Stimulated activated naive B cell treated with anti-CD40 and anti-IgM and Interleukin-4, amounts not matched to agents 10 μg/mL and 1 μg/mL and 100 μg/mL, for 72 hours (primary cell): ENCODE measurements at regions not wholly inside any gene's neighbourhood (a gene's known extent, or its start where the extent isn't known, plus 50 kb on each side); places are given as distances from the start of the nearest gene placed in this dataset.
A peak's percentile ranks its signal among the peaks of the same experiment; 100 is the strongest.
"Not testable (repeated sequence)": the region's sequence is repeated elsewhere in the genome, so short reads cannot be mapped to it uniquely, and the experiment has no call there.

ENCODE experiments used
- ATAC-seq, 2 donors: fragments of 150-1000 bp; cut with Tn5 transposase; replicated peaks; 2 replicates each; pipeline ENCODE4 v1.10.0; 2021; ENCODE audit warnings: moderate library complexity in 1 of 2
- DNase-seq: peaks from one replicate; pipeline ENCODE4 v3.0.0; 2021
- H3K27ac Mint-ChIP-seq: one replicate; pipeline ENCODE4 v1.8.0; 2022; ENCODE audit warnings: mild to moderate bottlenecking, mixed read lengths
- H3K27me3 Mint-ChIP-seq, 2 donors: one replicate each; pipeline ENCODE4 v1.8.0; 2022; ENCODE audit warnings: mixed read lengths in 2 of 2
- H3K36me3 Mint-ChIP-seq, 2 donors: one replicate each; pipeline ENCODE4 v1.8.0; 2022; ENCODE audit warnings: mixed read lengths in 2 of 2, mild to moderate bottlenecking in 1 of 2
- H3K4me1 Mint-ChIP-seq, 2 donors: one replicate each; pipeline ENCODE4 v1.8.0; 2022; ENCODE audit warnings: mixed read lengths in 2 of 2, mild to moderate bottlenecking in 1 of 2
- H3K4me3 Mint-ChIP-seq, 2 donors: one replicate each; pipeline ENCODE4 v1.8.0; 2022; ENCODE audit warnings: mild to moderate bottlenecking in 2 of 2, mixed read lengths in 2 of 2, moderate library complexity in 1 of 2
- H3K9me3 Mint-ChIP-seq, 2 donors: one replicate each; pipeline ENCODE4 v1.8.0; 2022; ENCODE audit warnings: mixed read lengths in 2 of 2, mild to moderate bottlenecking in 1 of 2

DNA sequence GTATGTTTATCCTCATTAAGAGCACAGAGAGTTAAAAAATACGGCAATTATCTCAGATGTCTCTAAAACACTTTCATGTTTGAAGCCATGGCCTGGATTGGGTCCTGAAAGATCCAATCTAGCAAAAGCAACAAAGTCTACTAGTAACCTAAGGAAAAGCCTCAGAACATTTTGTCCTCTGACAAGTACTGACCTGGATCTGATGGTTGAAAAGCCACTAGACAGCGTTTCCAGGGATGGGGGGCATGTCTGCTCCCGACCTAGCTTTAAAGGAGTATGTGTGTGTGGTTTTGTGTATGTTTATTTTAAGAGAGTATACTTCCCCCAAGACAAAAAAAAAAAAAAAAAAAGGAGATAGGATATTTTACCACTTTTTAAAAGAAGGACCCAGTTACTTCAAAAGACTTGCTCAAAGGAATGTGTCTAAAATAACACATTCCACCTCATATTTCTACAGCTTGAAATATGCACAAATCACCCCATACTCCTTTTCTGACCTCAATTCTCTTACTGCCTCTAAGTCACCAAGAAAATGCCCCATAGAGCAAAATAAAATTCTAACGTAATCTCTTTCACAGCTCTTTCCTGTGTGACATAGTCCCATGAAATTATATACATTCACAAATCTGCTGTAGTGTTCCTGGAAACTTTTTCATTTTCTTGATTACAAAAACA, 189.0 kb upstream of the TTC29 start:
- peaks cover 4 to 15% of the 10 kb centered on the region in 2 donors for H3K27me3 Mint-ChIP-seq
- no peaks in the 10 kb centered on the region for H3K36me3 Mint-ChIP-seq
- no peak for DNase-seq
- H3K27ac Mint-ChIP-seq, result no peak overlapping the region
- no peaks in the 10 kb centered on the region for H3K4me1 Mint-ChIP-seq
- no peaks in the 10 kb centered on the region for H3K9me3 Mint-ChIP-seq
- no peak overlapping the region for H3K4me3 Mint-ChIP-seq
- ATAC-seq, result no peak

DNA sequence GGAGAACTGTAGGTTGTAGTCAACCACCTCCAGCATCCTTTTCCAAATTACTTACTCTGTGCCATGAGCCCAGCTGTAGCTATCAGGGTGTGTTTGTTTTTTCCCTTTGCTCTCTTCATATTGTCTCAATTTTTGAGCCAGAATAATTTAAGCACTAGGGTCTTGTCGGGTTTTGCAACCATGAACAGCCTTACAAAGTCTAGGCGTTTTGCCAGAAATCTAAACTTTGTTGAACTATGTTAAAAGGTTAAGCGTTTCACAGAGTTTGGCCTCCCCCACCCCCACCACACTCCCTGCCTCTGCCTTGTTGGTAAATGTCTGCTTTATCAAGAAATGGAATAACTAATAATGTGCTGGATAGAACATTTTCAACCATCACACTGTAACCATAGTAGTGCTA, 190.6 kb upstream of the TTC29 start:
- Mint-ChIP-seq H3K4me1 (no peaks in the 10 kb centered on the region), H3K9me3 (no peaks in the 10 kb centered on the region), H3K36me3 (no peaks in the 10 kb centered on the region), H3K27ac (no peak overlapping the region), H3K27me3 (peaks cover 4 to 15% of the 10 kb centered on the region in 2 donors), H3K4me3 (no peak overlapping the region)
- DNase-seq, result no peak
- no peak for ATAC-seq

DNA sequence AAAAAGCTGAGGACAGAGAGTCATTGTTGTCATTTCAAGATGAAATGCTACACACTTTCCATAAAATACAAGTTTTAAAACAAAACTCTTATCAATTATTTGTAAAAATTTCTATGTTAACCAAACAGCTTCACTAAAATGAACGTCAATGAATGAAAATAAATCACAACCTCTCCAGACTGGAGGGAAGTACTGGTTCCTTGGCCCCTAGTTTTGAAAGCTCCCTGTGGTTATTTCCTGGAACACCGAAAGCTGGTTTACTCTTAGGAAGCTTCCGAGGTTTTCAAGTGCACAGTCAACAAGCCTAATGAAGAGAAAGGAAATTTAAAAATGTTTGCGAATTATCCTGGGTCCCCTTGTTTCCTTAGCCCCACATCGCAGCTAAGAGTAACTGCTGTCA, 191.1 kb upstream of the TTC29 start:
- Mint-ChIP-seq H3K27me3 (peaks cover 4 to 15% of the 10 kb centered on the region in 2 donors), H3K4me3 (no peak overlapping the region), H3K27ac (no peak overlapping the region), H3K4me1 (no peaks in the 10 kb centered on the region), H3K9me3 (no peaks in the 10 kb centered on the region), H3K36me3 (no peaks in the 10 kb centered on the region)
- ATAC-seq, result no peak
- DNase-seq, result no peak

DNA sequence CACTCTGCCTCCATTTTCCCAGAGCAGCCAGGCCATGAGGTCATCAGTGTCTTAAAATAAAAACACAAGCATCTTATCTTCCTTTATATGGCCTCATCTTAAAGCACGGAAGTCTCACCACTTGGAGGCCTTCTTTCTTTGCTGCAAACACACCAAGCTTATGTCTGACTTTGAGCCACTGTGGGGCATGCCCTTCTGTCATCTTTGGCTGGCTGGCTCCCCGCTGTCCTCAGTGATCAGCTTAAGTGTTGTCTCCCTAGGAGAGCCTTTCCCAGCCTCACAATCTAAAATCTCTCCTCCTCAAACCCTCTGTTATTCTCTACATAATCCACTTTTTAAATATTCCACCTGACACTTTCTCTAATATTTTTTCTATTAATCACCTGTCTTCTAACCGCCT, 191.6 kb upstream of the TTC29 start:
- peaks cover 4 to 15% of the 10 kb centered on the region in 2 donors for H3K27me3 Mint-ChIP-seq
- H3K27ac Mint-ChIP-seq, result no peak overlapping the region
- DNase-seq, result no peak
- H3K36me3 Mint-ChIP-seq, result no peaks in the 10 kb centered on the region
- no peaks in the 10 kb centered on the region for H3K9me3 Mint-ChIP-seq
- ATAC-seq, result no peak
- H3K4me1 Mint-ChIP-seq, result no peaks in the 10 kb centered on the region
- no peak overlapping the region for H3K4me3 Mint-ChIP-seq

DNA sequence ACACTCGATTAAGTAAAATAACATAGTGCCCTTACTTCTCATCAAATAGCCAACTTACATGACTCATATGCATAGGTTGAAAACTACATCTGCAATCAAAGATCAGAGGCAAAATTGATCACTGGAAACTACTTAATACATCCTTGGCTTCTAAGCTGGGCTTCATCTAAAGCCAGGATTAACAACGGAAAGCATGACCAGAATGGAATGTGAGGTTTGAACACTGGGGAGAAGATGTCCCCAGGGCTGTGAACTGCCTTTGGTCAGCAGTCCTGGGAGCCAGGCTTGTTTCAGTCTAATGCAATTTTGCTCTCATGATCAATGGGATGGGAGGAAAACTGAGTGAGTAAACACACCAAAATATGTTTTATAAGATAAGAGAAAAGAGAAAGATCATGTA, 192.5 kb upstream of the TTC29 start:
- H3K36me3 Mint-ChIP-seq, result no peaks in the 10 kb centered on the region
- DNase-seq (no peak), ATAC-seq (no peak)
- H3K9me3 Mint-ChIP-seq, result no peaks in the 10 kb centered on the region
- H3K4me3 Mint-ChIP-seq, result no peak overlapping the region
- H3K27me3 Mint-ChIP-seq, result peaks cover 4 to 13% of the 10 kb centered on the region in 2 donors
- no peak overlapping the region for H3K27ac Mint-ChIP-seq
- H3K4me1 Mint-ChIP-seq, result no peaks in the 10 kb centered on the region

DNA sequence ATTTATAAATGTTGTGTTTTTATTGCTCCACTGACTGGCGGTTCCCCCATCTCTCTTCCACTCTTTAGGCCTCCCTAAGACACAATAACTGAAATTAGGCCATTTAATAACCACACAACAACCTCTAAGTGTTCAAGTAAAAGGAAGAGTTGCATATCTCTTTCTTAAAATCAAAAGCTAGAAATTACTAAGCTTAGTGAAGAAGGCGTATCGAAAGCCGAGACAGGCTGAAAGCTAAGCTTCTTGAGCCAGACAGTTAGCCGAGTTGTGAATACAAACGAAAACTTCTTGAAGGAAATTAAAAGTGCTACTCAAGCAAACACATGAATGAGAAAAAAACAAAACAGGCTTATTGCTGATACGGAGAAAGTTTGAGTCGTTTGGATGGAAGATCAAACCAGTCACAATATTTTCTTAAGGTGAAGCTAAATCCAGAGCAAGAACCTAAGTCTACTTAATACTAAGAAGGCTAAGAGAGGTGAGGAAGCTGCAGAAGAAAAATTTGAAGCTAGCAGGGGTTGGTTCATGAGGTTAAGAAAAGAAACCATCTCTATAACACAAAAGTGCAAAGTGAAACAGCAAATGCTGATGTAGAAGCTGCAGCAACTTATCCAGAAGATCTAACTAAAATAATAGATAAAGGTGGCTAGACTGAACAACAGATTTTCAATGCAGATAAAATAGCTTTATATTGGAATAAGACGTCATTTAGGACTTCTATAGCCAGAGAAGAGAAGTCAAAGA, 194.0 kb upstream of the TTC29 start:
- DNase-seq (no peak), ATAC-seq (no peak)
- H3K36me3 Mint-ChIP-seq, result no peaks in the 10 kb centered on the region
- H3K27ac Mint-ChIP-seq, result no peak overlapping the region
- peaks cover 0 to 6% of the 10 kb centered on the region in 2 donors for H3K27me3 Mint-ChIP-seq
- H3K4me3 Mint-ChIP-seq, result no peak overlapping the region
- no peaks in the 10 kb centered on the region for H3K4me1 Mint-ChIP-seq
- no peaks in the 10 kb centered on the region for H3K9me3 Mint-ChIP-seq

DNA sequence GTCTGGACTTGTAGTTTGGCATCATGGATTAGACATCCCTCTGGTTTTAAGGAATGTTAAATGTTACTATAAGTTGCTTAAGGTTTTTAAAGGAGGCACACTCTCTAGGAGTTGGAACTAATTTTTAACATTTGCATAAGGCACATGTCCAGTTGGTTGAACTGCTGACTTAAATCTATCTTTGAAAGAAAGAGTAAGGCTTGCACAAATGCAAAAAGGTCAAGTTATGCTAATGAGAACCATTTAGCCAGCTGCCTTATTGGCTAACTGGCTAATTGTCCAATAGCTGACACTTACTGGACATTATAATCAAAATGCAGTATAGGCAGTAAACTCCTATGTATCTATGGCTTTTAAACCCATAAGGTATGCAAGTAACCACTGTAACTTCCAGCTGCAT, 206.1 kb upstream of the TTC29 start:
- H3K4me1 Mint-ChIP-seq, result no peaks in the 10 kb centered on the region
- H3K27ac Mint-ChIP-seq, result no peak overlapping the region
- no peaks in the 10 kb centered on the region for H3K9me3 Mint-ChIP-seq

DNA sequence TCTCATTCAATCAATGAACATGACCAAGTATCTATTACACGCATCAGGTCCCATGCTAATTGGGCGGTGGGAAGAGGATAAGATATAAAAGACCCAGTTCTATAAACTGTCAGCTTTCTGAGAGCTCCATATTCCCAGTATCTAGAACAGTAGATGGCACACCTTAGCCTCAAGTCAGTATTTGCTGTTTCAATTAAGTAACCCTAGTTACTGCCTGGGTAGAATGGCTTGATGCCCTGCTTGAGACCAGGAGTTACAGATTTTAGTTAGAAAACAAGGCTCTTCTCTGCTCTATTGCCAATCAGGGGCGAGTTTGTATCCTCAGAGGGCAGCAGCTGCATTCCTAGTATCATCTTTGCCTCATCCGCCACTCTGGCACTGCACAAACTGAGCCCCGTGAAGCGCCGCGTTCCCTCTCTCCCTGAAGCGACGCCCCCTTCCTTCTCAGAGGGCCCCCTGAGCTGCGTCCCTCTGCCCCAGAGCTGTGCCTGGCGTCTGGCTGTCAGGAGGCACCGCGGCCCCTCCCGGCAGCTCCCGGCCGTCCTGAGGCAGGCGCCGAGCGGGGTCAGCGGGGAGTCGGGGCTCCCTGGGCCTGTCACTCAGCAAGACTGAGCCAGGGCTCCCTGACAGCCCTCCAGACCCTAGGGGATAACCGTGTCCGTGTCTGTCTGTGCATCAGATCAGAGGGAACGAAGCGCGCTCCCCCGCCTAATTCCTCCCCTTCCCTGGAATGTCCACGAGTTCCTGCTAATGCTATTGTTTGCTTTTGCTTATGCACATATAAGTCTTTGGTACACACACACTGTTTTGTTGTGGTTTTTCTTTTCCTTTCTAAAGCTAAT, 212.4 kb upstream of the TTC29 start:
- Mint-ChIP-seq H3K27ac (peak overlapping the region; percentile 51), H3K36me3 (no peaks in the 10 kb centered on the region), H3K9me3 (no peaks in the 10 kb centered on the region), H3K27me3 (peaks cover 19 to 27% of the 10 kb centered on the region in 2 donors), H3K4me1 (no peaks in the 10 kb centered on the region), H3K4me3 (no peak overlapping the region)
- DNase-seq (no peak), ATAC-seq (peak in 1 of 2 donors; percentile 39)

More for the DNA sequence above, 206.1 kb upstream of the TTC29 start:
- no peak overlapping the region for H3K4me3 Mint-ChIP-seq
- ATAC-seq, result no peak
- DNase-seq, result no peak
- no peaks in the 10 kb centered on the region for H3K36me3 Mint-ChIP-seq
- peaks cover 11 to 21% of the 10 kb centered on the region in 2 donors for H3K27me3 Mint-ChIP-seq

DNA sequence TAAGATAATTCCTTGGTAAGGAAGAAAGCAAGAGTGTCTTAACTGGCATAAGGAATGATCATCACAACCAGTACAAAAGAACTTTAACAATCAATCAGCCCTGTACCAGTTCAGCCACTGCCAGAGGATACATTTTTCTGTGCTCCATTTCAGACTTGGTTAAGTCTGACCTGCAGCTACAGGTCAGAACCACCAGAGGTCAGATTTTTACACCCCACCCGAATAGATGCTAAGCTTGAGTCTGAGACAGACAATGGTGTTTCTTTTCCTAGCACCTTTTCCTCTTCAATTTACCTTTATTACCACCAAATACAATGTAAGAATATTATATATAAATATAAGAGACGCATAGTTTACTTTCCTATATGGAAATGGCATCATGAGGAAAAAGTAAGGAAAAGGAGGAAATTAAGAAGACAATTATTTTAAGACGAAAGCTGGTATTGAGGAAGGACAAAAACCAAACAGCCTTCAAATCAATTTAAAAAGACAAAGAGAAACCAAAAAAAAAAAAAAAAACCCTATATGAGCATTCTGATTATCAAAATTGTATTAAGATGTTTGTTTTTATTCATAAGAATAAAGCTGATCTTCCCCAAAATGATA, 215.3 kb upstream of the TTC29 start:
- Mint-ChIP-seq H3K9me3 (no peaks in the 10 kb centered on the region), H3K4me3 (no peak overlapping the region), H3K27ac (no peak overlapping the region), H3K4me1 (no peaks in the 10 kb centered on the region), H3K36me3 (no peaks in the 10 kb centered on the region), H3K27me3 (peaks cover 19 to 26% of the 10 kb centered on the region in 2 donors)
- peak; percentile 58 to 63 for ATAC-seq
- no peak for DNase-seq

DNA sequence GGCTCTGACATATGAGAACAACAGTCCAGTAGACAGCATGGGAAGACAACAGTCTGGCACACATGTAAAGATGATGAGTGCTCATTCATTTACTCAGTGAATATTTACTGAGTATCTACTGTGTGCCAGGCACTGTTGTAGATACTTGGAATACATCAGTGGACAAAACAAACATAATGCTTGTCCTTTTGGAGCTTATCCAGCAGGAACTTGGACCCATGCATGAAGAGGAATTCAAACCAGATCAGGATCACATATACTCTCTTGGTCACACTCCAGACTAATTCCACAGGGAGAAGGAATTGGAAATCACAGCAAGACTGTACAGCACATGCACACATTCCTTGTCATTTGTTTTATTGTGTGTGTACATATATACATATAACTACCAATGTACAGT, 217.6 kb upstream of the TTC29 start:
- no peaks in the 10 kb centered on the region for H3K9me3 Mint-ChIP-seq
- no peaks in the 10 kb centered on the region for H3K36me3 Mint-ChIP-seq
- no peak overlapping the region for H3K27ac Mint-ChIP-seq
- H3K27me3 Mint-ChIP-seq, result peaks cover 4 to 5% of the 10 kb centered on the region in 2 donors
- no peak overlapping the region for H3K4me3 Mint-ChIP-seq
- no peak for ATAC-seq
- no peaks in the 10 kb centered on the region for H3K4me1 Mint-ChIP-seq
- no peak for DNase-seq

DNA sequence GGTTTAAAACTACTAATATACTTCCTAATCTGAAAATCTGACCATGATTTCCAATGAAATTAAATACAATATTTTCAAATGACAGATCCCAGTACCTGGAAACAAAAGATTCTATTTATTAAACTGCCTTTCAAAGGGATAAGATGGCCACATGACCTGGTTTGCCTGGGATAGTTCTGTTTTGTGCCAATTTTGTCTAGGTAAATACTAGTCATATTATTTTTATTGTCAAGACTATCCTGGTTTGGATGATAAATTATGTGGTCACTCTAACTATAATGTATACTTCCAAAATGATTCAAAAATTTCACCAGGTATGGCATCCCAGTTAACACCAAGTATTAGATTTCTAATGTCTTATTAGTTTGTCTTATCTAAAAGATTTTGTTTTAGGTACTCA, 222.5 kb upstream of the TTC29 start:
- ATAC-seq, H3K36me3 Mint-ChIP-seq, H3K27me3 Mint-ChIP-seq, H3K9me3 Mint-ChIP-seq, H3K4me1 Mint-ChIP-seq, H3K27ac Mint-ChIP-seq, H3K4me3 Mint-ChIP-seq, DNase-seq: not testable (repeated sequence)

DNA sequence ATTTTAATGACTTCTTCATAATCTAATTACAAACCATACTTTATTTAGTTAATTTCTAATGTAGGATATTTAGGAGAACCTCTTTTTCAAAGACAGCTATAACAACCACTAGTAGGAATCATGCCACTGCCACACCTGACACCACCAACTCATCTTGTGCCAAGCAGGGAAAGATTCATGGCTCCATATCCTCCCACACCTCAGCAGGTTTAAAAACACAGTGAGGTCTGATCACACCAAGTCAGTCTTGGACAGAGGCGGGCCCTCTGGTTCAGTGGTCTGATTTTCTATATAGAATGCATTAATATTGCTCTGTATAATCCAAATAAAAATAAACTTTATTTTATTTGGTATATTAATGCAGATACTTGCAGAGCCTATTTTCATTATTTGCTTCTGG, 227.7 kb upstream of the TTC29 start:
- H3K36me3 Mint-ChIP-seq, result no peaks in the 10 kb centered on the region
- no peak overlapping the region for H3K27ac Mint-ChIP-seq
- no peaks in the 10 kb centered on the region for H3K9me3 Mint-ChIP-seq
- H3K4me3 Mint-ChIP-seq, result no peak overlapping the region
- H3K27me3 Mint-ChIP-seq, result no peaks in the 10 kb centered on the region
- ATAC-seq (no peak), DNase-seq (no peak)
- no peaks in the 10 kb centered on the region for H3K4me1 Mint-ChIP-seq

DNA sequence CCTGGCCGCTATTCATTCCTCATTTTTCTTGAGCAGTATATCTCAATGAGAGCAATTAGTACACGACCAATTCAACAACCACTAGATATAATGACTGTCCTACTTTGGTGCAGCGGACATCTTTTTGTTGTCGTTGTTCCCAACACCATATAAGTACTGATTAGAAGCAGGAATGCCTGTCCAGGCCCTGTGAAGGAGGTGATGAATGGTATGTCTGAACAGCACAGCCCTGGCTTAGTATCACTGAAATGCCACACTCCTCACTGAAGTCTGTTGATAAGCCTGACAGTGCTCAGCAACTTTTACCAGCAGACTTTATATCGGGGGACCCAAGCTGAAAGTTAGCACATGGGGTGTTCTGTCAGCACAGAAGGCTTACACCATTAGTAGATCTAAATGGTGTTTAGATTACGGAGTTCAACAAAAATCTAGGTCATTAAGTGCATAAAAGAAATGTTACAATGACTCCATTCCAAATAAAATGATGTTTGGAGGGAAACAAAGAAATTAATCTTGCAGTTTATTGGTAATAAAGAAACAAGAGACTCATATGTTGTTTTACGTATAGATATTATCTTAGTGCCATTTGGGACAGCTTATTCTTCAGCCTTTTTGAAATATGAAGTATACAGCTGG, 228.3 kb upstream of the TTC29 start:
- H3K4me1 Mint-ChIP-seq, result no peaks in the 10 kb centered on the region
- ATAC-seq, result no peak
- no peaks in the 10 kb centered on the region for H3K9me3 Mint-ChIP-seq
- no peaks in the 10 kb centered on the region for H3K27me3 Mint-ChIP-seq
- no peak for DNase-seq
- no peak overlapping the region for H3K4me3 Mint-ChIP-seq
- no peaks in the 10 kb centered on the region for H3K36me3 Mint-ChIP-seq
- no peak overlapping the region for H3K27ac Mint-ChIP-seq

DNA sequence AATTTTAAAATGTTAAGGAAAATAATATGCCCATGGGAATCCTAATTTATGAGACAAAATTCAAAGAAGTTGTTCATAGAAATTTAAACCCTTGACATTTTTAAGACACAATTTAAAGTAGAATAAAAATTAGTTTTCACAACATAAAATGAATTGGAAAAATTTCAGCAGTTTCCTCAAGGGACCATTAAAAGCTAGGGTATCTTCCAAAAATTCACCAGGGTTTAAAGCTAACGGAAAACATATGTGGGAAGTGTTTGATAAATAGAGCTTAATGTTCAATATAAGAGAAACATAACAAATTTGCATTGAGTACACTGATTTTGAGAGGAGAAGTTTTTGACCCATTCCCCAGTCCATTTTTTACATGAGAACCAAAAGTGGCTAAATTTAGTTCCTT, 228.9 kb upstream of the TTC29 start:
- Mint-ChIP-seq H3K36me3 (no peaks in the 10 kb centered on the region), H3K9me3 (no peaks in the 10 kb centered on the region), H3K4me1 (no peaks in the 10 kb centered on the region), H3K4me3 (no peak overlapping the region), H3K27ac (no peak overlapping the region), H3K27me3 (no peaks in the 10 kb centered on the region)
- no peak for DNase-seq
- no peak for ATAC-seq
